Stimulated activated CD4-positive, alpha-beta T cell treated with anti-CD3 and anti-CD28 coated beads, Interleukin-12 subunit alpha, Interleukin-12 subunit beta, amount 100 ng/mL, for 48 hours (primary cell): ENCODE measurements at regions not wholly inside any gene's neighbourhood (a gene's known extent, or its start where the extent isn't known, plus 50 kb on each side); places are given as distances from the start of the nearest gene placed in this dataset.

Experiments used
- DNase-seq, 3 donors: peaks; one replicate each; pipeline ENCODE4 v3.0.0-alpha.2; 2020; ENCODE audit warnings: low read depth in 2 of 3, low spot score in 1 of 3

GRCh38 chr6:18920701-18921100 lies 533.6 kb downstream of the RNF144B start:
- no peak for DNase-seq

DNA sequence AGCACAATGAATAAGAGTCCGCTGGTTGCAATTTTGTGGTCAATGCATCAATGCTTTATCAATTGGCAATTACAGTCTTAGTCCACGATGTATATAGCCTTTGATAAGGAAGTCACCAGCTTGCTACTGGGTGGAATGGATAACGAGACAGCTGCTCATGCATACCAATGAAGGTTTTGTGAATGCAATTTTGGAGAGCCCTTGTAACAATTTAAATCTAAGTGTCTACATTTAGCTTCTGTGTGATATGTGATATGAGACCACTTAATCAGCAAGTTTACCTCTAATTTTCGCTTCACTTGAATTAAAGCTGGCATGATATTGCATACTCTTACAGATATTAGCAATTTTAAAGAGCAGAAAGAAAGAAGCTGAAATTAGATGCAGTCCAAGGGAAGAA lies 543.9 kb downstream of the RNF144B start:
- DNase-seq, result no peak

- no peak for DNase-seq
These were observed 571.0 kb downstream of the RNF144B start for GRCh38 chr6:18958146-18958545.

DNA sequence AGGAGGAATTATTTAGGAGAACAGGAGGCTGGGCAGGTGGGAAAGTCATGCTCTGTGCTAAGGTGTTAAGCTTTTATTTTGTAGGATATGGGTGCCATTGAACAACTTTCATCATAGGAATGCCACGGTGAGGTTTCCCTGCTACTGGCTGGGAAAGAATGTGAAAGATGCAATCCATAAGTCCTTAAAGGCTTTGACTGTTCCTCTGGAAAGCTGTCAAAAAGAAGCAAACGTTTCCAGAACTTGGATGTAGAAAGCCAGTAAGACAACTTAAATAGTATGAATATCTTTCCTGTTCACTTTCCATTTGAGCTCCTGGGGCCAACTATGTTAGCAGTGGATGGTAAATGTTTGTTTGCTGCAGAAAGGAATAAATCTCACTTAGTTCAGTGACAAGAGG lies 574.4 kb downstream of the RNF144B start:
- no peak for DNase-seq

- no peak for DNase-seq
These were observed 575.3 kb downstream of the RNF144B start for GRCh38 chr6:18962361-18962905.

- no peak for DNase-seq
These were observed 576.3 kb downstream of the RNF144B start for GRCh38 chr6:18963439-18963838.

- no peak for DNase-seq
These were observed 586.1 kb downstream of the RNF144B start for GRCh38 chr6:18973251-18973650.

GRCh38 chr6:18976091-18976490 lies 588.9 kb downstream of the RNF144B start:
- no peak for DNase-seq

DNA sequence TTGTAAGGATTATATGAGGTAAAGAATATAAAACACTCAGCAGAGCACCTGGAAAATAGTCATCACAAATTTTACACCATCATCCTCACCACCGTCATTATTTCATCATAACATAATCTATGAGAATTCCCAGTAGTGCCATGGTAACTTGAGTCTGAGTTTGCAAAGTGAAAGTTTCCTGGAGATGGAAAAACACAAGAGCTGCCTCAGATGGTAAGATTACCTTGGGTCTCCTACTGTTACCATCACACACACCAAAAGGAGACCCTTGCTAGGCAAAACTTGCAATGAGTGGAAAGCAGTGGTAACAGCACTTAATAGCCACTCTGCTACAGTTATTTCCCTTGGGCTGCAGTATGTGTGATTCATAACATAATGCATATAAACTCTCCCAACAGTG lies 589.8 kb downstream of the RNF144B start:
- DNase-seq, result no peak

DNA sequence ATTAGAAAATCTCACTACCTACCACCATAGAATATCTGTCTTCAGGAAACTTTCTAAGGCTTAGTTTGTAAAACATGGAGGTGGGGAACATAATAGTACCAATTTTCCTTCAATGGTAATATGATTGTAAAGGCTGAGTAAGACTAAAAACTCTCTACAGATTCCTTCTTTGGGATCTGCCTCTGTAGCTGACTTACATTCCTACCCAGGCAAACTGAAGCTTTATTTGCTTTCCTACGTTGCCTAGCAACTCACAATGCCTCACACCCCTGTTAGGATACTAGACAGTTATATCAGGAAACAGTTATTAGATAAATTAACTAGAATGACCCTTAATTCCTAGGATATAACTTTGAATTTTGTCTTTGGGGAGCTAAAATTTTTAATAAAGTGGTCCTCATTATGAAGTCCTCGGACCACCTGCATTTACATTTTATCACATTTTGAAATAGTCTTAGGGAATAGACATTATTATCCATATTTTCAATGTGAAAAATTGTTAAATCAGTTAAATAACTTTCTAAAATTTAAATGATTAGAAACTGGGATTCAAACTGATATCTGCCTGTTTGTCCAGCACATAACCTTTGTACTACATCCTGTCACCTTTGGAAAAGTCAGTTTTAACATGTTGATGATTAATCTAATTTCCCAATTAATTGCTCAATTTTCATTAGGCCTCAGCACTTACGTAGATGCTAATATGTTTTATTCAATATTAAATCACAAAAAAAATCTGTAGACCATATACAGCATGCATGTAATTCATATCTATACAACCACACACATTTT lies 591.4 kb downstream of the RNF144B start:
- no peak for DNase-seq

DNA sequence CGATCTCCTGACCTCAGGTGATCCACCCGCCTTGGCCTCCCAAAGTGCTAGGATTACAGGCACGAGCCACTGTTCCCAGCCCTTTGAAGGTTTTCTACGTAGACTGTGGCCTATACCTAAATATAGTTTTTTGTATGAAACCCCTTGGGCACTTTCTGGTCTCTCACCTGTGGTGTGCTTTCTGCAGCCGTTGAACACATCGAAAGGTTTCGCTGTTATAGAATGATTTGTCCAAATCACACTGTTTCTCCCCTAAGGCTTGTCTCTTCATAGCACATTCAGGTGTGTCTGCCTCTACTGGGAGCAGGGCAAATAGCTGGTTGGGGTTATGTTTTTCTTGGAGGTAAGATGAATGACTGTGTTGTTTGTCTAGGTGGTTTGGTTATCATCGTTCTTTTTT lies 597.9 kb downstream of the RNF144B start:
- DNase-seq, result no peak

DNA sequence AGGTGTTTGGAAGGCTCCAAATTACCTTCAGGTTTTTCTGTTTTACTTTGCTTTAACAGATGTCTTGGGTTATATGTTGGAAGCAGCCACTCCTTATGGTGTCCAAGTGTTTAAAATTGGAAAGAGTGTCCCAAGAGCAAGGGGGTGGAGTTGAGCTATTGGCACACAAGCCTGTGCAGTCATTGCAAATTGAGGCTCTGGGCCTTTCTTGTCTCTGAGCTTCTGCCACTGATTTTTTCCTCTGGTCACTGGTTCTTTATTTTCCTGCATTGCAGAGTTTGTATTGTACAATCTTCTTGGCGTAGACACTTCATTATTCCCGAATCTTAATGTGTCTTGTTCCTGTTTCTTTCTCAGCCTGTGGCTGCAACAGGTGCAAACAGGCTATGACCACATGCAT lies 598.8 kb downstream of the RNF144B start:
- DNase-seq, result no peak

DNA sequence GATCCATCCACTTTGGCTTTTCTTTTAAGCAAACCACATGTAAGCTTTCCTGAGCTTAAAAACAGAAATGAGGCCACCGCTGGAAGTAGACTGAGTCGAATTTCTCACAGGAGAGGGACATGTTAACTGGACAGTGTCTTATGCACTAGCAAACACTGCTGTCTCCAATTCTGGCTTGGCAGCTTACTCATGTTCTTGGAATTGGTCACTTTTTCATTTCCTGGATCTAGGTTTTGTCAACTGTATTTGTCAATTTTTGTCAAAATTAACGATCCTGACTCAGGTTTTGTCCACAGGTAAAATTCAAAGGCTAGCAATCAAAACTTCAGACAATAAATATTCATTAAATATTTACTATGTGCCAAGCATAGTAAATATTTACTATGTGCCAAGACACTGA lies 601.5 kb downstream of the RNF144B start:
- no peak for DNase-seq

- peak; percentile 14 to 20 (median 17) for DNase-seq
These were observed 603.2 kb downstream of the RNF144B start for GRCh38 chr6:18990059-18990978.

DNA sequence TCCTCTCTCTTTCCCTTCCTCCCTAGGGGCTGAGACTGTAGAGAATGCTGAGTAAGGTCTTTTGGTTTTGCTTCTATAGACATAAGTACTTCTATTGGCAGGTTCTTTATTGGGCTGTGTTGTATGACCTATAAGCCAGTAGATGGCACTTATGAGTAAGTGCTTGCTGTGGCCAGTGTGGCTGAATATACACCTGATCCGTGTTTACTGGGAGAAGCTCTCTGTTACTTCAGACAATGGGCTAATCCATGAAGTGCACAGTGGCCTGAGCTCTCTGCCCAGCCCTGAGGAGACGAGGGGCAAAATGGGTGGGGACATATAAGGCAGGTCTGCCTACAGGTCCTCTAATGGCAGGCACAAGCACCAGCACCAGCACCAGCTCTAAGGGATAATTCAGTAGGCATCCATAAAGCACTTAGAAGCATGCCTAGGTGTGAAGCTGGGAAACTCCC lies 610.3 kb downstream of the RNF144B start:
- DNase-seq, result no peak

- DNase-seq, result no peak
These were observed 615.9 kb downstream of the RNF144B start for GRCh38 chr6:19002976-19003560.

DNA sequence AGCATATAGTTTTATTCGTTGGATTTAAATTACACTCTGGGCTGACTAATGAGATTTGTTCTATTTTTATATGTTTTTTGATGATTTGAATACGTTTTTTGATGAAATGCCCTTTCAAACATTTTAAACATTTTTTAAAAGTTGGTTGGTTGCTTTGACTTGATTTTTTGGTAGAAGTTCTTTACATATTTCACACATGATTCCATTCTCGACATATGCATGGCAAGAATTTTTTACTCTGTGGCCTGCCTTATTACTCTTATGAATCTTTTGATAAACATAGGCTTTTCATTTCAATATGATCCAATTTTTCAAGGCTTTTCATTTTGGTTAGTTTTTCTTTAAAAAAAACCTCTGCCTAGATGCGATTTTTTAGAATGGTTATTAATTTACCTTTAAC lies 617.0 kb downstream of the RNF144B start:
- no peak for DNase-seq

DNA sequence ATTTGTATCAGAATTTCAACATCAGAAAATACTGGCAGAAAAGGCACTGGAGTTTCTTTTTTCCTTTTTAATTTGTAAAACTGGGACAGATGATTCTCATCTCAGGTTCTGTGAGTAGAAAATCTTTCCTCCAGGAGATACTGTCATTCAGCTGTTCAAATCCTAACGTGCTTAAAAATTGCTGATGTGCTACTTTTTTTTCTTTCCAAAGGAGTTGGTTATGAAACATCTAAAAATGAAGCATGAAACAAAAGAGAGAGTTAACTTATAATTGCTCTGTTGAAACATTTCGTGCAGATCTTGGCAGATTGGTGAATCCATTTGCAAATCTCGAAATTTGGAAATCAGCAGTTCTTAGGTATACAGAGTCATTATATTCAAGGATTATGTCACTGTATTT lies 622.6 kb downstream of the RNF144B start:
- no peak for DNase-seq

GRCh38 chr6:19013026-19013705 lies 626.0 kb downstream of the RNF144B start:
- DNase-seq, result no peak

DNA sequence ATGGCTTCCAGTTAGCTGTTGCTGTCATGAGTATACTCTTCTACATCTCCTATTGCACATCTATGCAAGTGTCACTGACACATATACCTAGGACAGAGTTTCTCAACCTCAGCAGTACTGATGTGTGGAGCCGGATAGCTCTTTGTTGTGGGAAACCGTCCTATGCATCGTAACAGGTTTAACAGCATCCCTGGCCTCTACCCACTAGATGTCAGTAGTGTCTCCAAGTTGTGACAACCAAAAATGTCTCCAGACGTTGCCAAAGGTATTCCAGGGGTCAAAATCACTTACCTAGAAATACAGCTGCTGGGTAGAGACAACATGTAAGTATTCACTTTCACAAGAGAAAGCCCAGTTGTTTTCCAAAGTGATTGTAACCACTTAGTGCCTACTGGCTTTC lies 637.6 kb downstream of the RNF144B start:
- no peak for DNase-seq

GRCh38 chr6:19028201-19028600 lies 641.1 kb downstream of the RNF144B start:
- DNase-seq, result no peak
